GM18511 (cell line): ENCODE measurements at regions not wholly inside any gene's neighbourhood (a gene's known extent, or its start where the extent isn't known, plus 50 kb on each side); places are given as distances from the start of the nearest gene placed in this dataset.
"Not testable (repeated sequence)": the region's sequence is repeated elsewhere in the genome, so short reads cannot be mapped to it uniquely, and the experiment has no call there.

Source experiments
- ATAC-seq: cut with Tn5 transposase; IDR thresholded peaks from one replicate; pipeline ENCODE4 v1.9.1; 2021; ENCODE audit warnings: mild to moderate bottlenecking, moderate library complexity; ENCODE audit not compliant: unreplicated experiment

- ATAC-seq = no peak
Observed at GRCh38 chr18:37854396-37854795, 288.8 kb upstream of the CELF4 start.

GRCh38 chr18:37853706-37854105, 288.1 kb upstream of the CELF4 start:
- no peak for ATAC-seq

- ATAC-seq = no peak
Observed at GRCh38 chr18:37852464-37852863, 286.9 kb upstream of the CELF4 start.

GRCh38 chr18:37847544-37847943, 281.9 kb upstream of the CELF4 start:
- ATAC-seq = no peak

- ATAC-seq = no peak
Observed at GRCh38 chr18:37846996-37847395, 281.4 kb upstream of the CELF4 start.

GRCh38 chr18:37845498-37845897, 279.9 kb upstream of the CELF4 start:
- ATAC-seq = no peak

GRCh38 chr18:37844209-37844970, 278.8 kb upstream of the CELF4 start:
- ATAC-seq = no peak

- ATAC-seq = no peak
Observed at GRCh38 chr18:37838083-37838482, 272.5 kb upstream of the CELF4 start.

- ATAC-seq = no peak
Observed at GRCh38 chr18:37836071-37836970, 270.7 kb upstream of the CELF4 start.

- not testable (repeated sequence) for ATAC-seq
Observed at GRCh38 chr18:37832010-37832695, 266.6 kb upstream of the CELF4 start.

- no peak for ATAC-seq
Observed at GRCh38 chr18:37812961-37813360, 247.4 kb upstream of the CELF4 start.

- ATAC-seq = no peak
Observed at GRCh38 chr18:37805773-37806404, 240.3 kb upstream of the CELF4 start.

GRCh38 chr18:37796823-37797349, 231.3 kb upstream of the CELF4 start:
- no peak for ATAC-seq

- no peak for ATAC-seq
Observed at GRCh38 chr18:37787452-37787851, 221.9 kb upstream of the CELF4 start.

- no peak for ATAC-seq
Observed at GRCh38 chr18:37783771-37784170, 218.2 kb upstream of the CELF4 start.

GRCh38 chr18:37779220-37779619, 213.6 kb upstream of the CELF4 start:
- no peak for ATAC-seq

- peak; percentile 77 for ATAC-seq
Observed at GRCh38 chr18:37778417-37779165, 213.0 kb upstream of the CELF4 start.

- ATAC-seq = no peak
Observed at GRCh38 chr18:37769826-37770225, 204.2 kb upstream of the CELF4 start.

GRCh38 chr18:37764541-37765288, 199.1 kb upstream of the CELF4 start:
- no peak for ATAC-seq
